22Rv1 (cell line): ENCODE measurements at regions not wholly inside any gene's neighbourhood (a gene's known extent, or its start where the extent isn't known, plus 50 kb on each side); places are given as distances from the start of the nearest gene placed in this dataset.

Experiments used
- ZFX ChIP-seq: fragments of 450-650 bp; IDR thresholded peaks from 2 replicates; pipeline ENCODE4 v1.6.1; 2017; ENCODE audit warnings: antibody characterized with exemption, borderline replicate concordance
- TF ChIP-seq, protein P1 (sequence below): fragments of 450-650 bp; IDR thresholded peaks from 2 replicates; pipeline ENCODE4 v1.5.1; 2017; ENCODE audit warnings: mild to moderate bottlenecking

DNA sequence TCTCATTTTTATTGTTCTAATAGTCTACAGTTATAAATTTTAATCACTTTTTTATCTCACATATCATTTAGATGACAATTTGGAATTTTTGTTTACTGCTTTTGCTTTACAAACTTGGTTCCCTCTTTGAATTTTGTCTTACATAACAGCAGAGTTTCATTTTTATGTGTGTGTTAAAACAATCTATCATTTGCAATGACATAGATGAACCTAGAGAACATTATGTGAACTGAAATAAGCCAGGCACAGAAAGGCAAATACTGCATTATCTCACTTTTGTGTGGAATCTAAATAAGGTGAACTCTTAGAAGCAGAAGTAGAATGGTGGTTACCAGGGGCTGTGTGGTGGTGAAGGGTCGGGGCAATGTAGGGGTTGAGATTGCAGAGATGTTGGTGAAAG, 170.7 kb downstream of the GASK1B start:
- TF ChIP-seq, protein P1, sequence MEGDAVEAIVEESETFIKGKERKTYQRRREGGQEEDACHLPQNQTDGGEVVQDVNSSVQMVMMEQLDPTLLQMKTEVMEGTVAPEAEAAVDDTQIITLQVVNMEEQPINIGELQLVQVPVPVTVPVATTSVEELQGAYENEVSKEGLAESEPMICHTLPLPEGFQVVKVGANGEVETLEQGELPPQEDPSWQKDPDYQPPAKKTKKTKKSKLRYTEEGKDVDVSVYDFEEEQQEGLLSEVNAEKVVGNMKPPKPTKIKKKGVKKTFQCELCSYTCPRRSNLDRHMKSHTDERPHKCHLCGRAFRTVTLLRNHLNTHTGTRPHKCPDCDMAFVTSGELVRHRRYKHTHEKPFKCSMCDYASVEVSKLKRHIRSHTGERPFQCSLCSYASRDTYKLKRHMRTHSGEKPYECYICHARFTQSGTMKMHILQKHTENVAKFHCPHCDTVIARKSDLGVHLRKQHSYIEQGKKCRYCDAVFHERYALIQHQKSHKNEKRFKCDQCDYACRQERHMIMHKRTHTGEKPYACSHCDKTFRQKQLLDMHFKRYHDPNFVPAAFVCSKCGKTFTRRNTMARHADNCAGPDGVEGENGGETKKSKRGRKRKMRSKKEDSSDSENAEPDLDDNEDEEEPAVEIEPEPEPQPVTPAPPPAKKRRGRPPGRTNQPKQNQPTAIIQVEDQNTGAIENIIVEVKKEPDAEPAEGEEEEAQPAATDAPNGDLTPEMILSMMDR: no peak
- TF ChIP-seq ZFX: no peak
